Activated CD4-positive, alpha-beta T cell treated with anti-CD3 and anti-CD28 coated beads for 1 hour (primary cell): ENCODE measurements at regions not wholly inside any gene's neighbourhood (a gene's known extent, or its start where the extent isn't known, plus 50 kb on each side); places are given as distances from the start of the nearest gene placed in this dataset.
"Not testable (repeated sequence)": the region's sequence is repeated elsewhere in the genome, so short reads cannot be mapped to it uniquely, and the experiment has no call there.

Experiments used
- DNase-seq: peaks from one replicate; pipeline ENCODE4 v3.0.0-alpha.2; 2020

DNA sequence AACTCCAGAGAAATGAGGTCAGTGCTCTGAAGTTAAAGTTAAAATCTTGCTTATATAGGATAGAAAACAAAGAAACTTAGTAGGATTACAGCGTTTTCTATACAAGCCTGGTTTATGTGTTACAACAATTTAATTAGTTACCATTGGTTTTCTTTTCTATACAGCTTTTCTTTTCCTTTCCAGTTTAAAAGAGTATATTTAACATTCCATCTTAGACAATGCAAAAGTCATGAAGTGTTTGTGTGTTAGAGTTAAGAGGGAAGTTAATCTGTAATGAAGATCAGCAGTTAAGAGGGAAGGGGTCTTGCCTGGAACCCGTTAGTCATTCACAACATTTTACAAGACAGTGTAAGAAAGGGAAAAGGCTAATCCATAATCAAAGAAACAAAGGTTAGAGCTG, 338.3 kb downstream of the OTUD1 start:
- no peak for DNase-seq

DNA sequence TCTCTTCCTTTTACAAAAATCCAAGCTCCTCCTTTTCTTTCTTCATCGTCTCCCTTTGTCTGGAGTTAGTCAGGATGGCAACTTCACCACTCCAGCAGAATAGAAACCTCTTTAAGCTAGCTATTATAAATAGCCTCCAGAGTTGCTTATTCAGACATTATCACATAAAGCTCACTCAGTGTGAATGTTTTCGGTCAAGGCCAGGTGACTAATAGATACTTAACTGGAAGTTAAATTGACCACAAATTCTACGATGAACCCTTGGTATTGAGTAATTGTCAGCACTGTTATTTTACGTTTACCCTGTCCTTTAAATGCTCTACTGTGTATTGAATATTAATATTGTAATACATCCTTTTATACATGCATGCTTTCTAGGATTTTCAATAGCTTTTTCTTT, 340.4 kb downstream of the OTUD1 start:
- DNase-seq: no peak

DNA sequence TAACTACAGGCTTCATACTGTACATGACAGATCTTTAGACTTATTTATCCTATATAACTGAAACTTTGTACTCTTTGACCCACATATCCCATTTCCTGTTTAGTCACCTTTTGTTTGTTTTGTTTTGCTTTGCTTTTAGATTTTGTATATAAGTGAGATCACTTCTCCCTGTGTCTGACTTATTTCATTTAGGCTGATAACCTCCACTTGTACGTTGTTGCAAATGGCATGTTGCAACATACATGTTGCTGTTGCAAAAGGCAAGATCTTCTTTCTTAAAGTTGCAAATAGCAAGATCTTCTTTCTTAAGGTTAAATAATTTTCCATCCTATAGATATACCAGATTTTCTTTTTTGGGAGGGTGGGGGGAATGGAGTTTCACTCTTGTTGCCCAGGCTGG, 341.5 kb downstream of the OTUD1 start:
- DNase-seq: no peak

DNA sequence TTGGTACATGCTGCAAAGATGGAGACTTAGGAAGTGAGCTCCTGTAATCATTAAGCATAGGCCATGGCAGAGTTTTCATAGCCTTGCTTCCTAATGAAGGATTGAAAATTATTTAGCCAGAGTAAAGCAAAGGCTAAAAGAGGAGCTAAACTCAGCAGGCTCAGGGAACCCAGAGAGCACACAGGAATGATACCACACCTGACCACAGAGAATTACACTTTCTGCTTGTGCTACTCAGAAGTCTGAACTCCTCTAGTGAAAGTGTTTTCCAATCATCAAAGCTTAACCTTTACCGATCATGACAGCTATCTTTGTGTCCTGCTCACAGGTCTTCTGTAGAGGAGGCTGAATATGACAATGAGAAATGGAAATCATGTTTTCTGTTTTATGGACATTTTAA, 347.7 kb downstream of the OTUD1 start:
- no peak for DNase-seq

DNA sequence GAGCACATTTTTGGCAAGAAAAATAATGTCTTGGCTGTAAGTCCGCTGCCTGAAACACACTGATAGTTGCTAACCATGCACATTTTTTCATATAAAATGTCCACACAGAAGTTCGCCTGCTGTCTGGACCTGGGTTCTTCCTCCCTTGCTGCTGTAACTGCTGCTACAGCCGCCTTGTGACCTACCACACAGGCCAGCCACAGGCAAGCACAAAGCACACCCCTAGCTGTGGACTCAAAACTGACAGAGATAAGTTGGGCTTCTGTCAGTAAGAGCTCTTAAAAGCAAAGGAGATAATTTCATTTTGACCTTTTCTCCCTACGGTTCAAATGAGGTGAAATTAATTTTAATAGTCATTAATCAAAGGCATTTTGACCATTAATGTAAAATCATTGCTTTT, 354.7 kb downstream of the OTUD1 start:
- no peak for DNase-seq

DNA sequence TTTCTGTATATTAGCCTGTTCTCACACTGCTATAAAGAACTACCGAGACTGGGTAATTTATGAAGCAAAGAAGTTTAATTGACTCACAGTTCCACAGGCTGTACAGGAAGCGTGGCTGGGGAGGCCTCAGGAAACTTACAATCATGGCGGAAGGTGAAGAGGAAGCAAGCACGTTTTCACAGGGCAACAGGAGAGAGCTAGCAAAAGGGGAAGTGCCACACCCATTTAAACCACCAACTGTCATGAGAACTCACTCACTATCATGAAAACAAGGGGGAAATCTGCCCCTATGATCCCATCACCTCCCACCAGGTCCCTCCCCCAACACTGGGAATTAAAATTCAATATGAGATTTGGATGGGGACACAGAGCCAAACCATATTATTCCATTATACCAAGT, 358.6 kb downstream of the OTUD1 start:
- DNase-seq: not testable (repeated sequence)

DNA sequence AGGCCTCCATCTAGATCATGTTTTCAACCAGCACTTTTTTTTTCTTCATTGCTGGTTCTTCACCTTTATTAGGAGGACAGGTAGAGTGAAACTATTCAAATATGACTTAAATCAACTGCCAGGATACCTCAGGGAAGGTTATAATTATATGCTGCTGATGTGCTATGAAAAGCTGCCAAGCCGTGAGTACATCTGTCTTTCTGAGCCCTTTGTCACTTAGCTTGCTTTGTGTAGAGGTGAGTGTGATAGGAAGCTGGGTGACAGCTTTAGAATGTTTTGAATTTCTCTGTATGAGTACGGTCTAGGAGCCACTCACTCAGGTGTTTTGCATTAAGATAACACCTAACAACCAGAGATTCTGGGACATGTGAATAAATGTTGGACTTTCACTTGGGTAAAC, 365.2 kb downstream of the OTUD1 start:
- no peak for DNase-seq

DNA sequence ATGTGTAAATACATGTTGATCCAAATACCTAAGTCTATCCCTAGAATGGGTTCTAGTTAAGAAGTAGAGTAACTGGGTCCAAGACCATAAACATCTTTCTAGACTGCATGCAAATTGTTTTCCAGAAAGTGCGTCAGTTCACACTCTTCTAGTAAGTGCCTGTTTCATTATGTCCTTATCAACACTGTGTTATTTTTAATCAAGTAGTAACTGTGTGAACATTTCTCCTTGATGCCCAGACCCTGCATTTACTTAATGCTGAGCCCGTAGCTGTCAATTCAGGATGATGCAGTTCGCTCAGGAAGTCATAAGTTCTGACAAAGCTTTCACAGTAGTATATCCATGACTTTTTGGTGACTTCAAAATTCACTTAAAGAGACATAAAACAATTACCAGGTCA, 374.8 kb downstream of the OTUD1 start:
- DNase-seq: no peak

DNA sequence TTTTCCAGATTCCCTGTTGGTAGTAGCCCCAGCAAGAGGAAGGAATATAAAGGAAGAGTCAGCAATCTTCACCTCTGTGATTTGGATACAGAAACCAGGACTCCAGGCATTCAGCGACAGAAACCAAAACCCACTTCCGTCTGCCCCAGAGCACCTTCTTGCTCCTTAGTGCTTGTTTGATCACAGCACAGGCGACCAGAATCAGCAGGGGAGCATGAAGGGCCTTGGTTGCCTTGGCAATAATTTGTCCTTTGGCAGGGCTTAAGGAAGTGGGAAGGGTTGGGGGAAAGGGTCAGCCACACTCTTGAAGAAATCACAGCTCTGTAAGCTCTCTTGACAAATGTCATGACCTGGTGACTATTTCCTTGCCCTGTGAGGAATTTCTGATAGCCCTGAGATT, 379.6 kb downstream of the OTUD1 start:
- no peak for DNase-seq

DNA sequence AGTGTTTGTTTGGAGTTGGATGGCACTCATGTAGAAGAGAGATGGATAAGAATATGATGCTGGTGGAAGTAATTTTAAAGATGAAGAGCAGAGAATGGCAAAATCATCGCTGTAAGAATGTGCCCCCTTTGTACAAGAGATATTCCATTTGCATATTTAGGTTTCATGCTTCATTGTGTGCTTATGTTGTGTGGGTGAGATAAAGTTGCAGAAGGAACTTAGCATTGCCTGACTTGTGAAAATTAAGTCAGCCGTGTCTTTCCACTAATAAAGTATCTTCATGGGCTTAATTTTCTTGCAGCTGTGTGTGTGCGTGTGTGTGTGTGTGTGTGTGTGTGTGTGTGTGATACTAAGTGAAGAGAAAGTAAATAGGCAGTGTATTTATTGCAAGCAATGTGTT, 381.9 kb downstream of the OTUD1 start:
- DNase-seq: no peak

DNA sequence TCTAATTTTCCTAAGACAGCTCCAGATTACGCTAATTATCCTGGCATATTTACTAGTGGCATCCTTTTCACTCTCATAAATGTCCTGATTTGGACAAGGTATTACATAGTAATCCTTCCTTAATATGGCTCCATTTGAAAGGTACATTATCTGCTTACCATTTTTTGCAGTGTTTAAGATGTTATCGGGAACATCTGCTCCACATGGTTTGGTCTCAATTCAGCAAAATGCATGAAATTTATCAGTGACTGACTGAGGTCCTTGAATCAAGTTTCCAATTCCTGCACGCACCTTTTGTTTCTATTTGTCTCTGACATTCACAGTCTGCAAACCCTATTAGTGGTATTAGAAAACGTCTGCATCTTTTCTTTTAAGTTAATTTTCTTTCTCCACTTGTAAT, 384.1 kb upstream of the KIAA1217 start:
- no peak for DNase-seq

DNA sequence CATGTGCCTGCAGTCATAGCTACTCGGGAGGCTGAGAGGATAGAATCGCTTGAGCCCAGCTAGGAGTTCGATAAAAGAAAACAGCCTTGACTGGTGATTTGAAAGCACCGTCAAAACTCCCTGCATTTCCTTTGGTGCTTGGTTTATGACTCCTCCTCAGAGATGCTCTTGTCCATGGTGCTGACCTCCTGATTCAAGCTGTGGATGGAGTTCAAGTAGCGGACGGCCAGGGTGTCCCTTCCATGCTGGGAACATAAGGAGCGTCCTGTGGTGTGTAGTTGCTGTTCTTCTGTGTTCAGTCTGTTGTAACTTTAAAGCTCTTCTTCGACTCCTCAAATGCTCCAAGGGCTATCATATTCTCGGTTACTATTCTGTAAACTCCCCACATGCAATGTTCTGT, 382.5 kb upstream of the KIAA1217 start:
- DNase-seq: no peak

DNA sequence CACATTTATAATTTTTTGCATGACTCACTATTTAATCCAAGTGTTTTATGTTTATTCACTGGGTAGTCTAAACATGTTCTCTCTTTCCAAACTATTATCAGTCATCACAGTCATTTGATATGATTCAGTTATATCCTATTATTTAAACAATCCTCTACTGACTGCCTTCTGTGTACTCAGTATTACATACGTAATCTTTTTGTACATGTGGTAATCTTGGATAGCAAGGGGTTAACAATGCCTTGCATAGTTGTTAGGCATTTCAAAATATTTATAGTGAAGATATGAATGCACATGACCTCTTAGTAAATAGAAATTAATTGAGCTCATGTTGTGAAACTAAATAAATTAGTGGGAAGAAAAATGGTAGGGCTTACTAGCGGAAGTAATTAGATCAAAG, 379.4 kb upstream of the KIAA1217 start:
- no peak for DNase-seq

DNA sequence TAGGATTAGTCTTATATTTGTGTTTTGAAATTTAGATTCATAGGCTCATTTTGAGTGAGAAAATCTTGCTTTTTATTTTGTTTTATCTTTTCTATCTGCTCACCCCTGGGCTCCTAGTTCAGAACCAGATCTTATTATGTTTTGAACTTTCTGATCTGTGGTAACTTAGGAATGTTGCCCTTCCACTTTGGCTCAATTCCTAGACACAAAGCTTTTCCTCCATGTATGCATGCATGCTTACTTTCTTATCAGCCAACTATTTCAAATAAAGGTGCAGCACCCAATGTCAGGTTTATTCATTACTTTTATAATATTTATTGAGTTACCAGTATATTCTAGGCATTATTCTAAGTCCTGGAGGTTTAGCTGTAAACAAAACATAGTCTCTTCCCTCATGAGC, 374.8 kb upstream of the KIAA1217 start:
- no peak for DNase-seq

DNA sequence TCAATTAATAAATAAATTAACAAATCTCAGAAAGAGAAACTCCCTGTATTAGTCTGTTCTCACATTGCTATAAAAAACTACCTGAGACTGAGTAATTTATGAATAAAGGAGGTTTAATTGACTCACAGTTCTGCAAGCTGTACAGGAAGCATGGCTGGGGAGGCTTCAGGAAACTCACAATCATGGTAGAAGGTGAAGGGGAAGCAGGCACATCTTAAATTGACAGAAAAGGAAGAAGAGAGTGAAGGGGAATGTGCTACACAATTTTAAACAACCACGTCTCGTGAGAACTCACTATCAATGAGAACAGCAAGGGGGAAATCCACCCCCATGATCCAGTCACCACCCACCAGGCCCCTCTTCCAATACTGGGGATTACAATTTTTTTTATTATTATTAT, 358.3 kb upstream of the KIAA1217 start:
- no peak for DNase-seq

DNA sequence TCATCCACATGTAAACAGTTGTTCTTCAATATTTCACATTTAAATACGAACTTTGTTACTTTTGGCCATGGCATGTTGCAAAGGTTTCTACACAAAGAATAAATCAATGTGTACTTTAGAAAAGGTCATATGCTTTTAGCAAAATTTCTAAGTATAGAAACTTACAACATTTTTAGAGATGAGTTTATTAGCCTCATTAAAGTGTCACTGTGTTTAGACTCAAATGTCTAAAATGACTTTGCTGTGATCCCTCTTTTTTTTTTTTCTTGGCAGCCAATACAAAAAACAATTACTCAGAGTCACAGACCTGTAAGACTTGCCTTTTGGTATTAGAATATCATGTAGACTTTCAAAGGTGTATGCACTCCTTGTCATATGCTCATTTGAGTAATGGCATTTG, 349.3 kb upstream of the KIAA1217 start:
- no peak for DNase-seq

DNA sequence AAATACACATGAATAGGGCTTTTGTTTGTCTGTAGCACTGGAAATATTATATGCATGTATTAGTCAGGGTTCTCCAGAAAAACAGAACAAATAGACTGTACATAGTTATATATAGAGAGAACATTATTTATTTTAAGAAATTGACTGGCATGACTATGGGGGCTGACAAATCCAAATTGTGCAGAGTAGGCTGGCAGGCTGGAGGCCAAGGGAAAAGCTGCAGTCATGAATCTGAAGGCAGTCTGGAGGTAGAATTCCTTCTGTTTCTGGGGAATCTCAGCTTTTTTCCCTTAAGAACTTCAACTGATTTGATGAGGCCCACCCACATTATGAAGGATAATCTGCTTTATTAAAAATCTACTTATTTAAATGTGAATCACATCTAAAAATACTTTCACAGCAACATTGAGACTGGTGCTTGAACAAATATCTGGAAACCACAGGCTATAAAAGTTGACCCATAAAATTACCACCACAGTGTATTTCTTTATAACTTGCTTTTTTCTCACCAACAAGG, 344.2 kb upstream of the KIAA1217 start:
- DNase-seq: no peak

DNA sequence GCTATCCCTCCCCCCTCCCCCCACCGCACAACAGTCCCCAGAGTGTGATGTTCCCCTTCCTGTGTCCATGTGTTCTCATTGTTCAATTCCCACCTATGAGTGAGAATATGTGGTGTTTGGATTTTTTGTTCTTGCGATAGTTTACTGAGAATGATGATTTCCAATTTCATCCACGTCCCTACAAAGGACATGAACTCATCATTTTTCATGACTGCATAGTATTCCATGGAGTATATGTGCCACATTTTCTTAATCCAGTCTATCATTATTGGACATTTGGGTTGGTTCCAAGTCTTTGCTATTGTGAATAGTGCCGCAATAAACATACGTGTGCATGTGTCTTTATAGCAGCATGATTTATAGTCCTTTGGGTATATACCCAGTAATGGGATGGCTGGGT, 342.0 kb upstream of the KIAA1217 start:
- DNase-seq: not testable (repeated sequence)

DNA sequence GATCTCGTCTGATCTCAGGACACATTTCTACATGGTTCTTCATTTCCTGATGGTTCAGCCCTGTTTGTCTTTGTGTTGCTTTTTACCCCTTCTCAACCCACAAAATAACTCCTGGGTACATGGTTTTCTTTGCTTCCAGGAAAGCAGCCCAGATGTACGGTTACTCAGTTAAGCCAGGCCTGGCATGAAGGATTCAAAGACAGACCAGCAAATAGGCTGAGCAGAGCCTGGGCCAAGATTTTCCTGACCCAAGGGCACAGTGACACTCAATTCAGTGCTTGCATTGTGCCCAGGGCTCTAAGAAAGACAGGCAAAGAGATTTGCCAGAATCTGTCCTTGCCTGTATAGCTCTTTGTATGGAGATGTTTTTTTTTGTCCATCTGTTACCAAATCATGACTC, 340.8 kb upstream of the KIAA1217 start:
- DNase-seq: no peak

DNA sequence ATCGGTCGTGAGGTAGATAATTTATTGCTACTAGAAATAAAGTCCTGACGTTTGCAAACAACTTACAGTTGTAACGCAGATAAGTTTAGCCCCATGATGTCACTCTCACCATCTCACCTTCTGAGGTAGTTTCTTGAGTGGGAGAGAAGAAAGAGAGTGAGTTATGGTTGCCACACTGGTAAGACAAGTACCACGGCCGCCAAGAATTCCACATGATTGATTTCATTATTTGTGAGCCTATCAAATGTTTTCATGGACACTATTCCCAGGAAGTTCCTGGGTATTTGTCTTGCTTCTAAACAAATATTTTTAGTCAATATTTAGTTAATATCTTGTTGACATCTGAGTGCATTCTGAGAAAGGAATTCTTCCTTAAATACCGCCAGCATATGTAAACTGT, 339.4 kb upstream of the KIAA1217 start:
- no peak for DNase-seq

DNA sequence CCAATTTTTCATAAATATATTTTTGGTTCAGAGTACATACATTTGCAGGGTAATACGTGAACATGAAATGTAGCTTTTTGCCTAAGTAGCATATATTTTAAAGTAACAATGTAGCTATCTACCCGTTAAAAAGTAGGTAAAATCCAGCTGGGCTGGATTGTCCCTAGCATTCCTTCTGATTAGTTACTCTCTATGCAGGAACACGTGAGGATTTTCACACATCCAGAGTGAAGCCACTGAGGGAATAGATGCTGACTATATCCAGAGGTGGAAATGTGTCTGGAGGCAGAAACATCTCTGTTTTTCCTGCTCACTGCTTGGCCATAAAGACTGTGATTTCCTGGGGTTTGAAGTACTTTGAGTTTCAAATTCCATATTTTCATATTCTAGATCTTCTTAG, 338.9 kb upstream of the KIAA1217 start:
- no peak for DNase-seq

DNA sequence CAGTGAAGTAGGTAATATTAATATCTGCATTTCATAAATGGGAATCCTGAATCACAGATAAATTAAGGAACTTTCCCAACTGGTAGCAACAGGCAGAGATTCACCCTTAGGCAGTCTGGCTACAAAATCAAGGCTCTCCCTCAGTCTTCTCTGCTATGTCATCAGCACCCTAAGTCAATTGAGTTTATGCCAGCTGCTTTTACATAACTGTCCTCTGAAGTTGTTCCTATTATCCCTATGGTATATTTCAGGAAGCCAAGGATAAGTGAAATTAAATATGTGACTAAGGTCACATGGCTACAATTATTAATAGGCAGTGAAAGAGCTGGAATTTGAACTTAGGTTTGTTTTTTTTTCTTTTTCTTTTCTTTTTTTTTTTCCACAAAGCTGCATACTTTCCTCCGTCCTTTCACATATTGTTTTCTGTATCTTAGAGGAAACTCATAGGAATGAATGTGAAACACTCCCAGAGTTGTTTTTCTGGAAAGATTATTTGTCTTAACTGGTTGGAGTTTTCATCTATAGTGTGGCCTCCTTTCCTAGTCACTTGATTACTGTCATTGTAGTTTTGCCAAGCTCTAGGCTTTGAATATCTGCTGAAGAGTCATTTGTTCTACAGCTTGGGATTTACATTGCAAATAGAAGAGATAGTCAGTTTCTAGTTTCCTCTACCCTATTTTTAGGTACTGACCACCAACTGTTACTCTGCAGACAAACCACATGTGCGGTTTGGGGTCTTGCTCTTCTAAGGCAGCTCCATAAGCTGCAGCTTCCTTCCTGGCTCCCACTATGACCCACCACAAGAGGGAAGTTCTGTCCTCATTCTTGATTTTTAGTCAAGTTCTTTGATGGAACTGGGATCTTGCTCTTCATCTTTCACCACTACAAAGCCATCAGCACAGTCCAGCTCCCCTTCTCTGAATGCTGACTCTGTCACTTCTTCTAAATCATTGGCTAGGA, 338.0 kb upstream of the KIAA1217 start:
- no peak for DNase-seq

DNA sequence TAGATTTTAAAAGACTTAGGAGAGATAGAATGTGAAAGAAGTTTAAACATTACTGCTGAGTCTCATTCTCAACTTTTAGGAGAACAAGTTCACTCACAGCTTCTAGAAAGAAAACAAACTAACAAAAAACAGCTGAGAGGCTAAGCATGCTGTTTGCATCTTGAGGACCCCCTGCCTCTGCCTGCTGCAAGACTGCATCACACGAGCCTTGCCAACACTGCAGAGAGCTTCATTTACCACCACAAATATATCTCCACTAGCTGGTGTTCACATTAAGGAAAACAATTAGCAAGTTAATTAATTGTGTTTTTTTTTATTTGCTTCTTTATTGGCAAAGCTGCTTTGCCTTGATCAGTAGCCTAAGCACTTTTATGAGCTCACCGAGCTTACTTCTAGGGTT, 336.6 kb upstream of the KIAA1217 start:
- DNase-seq: no peak

DNA sequence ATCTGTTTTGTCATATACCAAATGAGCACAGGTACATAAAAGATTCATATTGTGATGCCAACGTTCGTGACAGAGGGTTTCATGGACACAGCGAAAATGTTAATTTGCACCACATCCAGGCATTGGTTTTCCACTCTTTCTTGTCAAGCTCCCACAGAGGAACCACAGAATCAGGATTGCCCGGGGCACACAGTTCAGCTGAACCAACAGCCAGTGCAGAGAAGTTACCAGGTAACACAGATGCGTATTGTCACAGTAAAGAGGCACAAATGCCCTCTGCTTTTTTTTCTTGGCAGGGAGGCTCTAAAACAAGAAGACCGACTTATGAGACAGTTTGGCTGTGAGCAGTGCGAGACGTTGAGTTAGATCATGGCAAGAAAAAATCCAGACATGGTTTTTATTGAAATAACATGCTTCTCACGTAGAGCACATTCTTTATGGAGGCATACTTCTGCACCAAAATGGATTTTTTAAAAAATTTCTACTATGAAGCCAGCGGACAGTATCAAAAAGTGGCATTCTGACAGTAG, 331.1 kb upstream of the KIAA1217 start:
- no peak for DNase-seq

DNA sequence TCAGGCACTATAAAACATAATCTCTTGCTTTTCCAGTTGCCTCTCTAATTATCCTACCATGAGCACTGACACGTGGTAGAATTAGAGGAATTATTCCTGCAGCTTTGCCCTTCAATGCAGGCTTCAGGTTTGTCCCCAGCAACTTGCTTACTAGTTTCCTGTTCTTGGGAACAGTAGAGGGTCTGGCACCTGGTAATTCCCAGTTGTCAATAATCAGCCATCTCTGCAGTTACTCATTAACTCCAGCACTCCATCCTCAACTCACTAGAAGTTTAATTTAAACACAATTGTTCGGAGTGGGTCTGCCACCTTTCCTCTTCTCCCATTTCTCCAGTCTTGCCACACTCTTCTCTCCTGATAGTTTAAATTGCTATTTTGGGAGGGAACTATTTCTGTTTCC, 324.3 kb upstream of the KIAA1217 start:
- DNase-seq: no peak
